ENCODE measurements at regions not wholly inside any gene's neighbourhood (a gene's known extent, or its start where the extent isn't known, plus 50 kb on each side); places are given as distances from the start of the nearest gene placed in this dataset.
A peak's percentile ranks its signal among the peaks of the same experiment; 100 is the strongest.

DNA sequence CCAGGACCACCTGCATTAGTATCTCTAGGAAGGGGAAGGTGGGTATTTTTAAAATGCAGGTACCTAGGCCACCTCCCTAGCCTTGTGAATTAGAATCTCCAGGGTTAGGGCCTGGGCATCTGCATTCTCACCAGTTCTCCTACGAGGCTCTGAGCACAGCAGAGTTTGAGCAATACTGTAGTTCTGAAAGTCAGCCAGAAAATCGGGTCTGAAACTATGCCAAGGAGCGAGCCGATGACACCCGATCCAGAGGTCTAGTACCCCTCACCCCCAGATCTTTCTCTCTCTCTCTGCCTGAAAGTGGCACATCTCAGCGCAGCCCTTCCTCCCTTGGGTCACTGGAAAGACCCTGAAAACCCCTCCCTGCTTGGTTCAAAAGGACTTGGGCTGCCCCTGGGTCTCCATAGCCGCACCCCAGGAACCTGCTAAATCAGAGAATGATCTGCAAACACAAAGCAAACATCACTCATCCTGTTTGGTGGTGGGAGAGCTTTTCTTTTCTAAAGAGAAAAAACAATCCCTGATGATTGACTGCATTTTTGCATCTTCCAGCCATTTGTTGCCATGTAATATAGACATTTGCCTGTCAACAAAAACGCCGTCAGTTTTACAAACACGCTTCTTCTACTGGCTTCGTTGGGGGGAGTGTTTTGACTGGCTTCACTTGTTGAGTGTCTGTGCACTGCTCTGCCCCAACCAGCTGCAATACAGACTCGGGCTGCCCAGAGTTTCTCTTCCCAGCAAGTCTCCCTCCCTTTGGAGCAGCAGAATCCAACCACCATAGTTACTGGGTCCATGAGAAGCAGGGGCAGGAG, 229.9 kb downstream of the MN1 start:
- no peak for ATAC-seq (ENCODE audit: low read depth in 2 of 2)
- H3K4me3 Mint-ChIP-seq = no peak overlapping the region

GRCh38 chr22:27572278-27572666, 229.3 kb downstream of the MN1 start:
- H3K27ac Mint-ChIP-seq = no peak overlapping the region
- no peak overlapping the region for H3K4me3 Mint-ChIP-seq
- DNase-seq (no peak), ATAC-seq (ENCODE audit: low read depth in 2 of 2) (no peak)
- H3K27me3 Mint-ChIP-seq = peaks cover 21 to 34% (median 28%) of the 10 kb centered on the region in 3 donors
- no peaks in the 10 kb centered on the region for H3K4me1 Mint-ChIP-seq
- peaks cover 0 to 12% (median 2%) of the 10 kb centered on the region in 7 donors for H3K9me3 Mint-ChIP-seq
- peaks cover 0 to 4% of the 10 kb centered on the region in 2 donors for H3K36me3 Mint-ChIP-seq

More for the DNA sequence above, 229.9 kb downstream of the MN1 start:
- Mint-ChIP-seq H3K9me3 (peaks cover 0 to 12% (median 2%) of the 10 kb centered on the region in 7 donors), H3K4me1 (no peaks in the 10 kb centered on the region), H3K36me3 (peaks cover 0 to 4% of the 10 kb centered on the region in 2 donors), H3K27ac (no peak overlapping the region), H3K27me3 (peaks cover 21 to 34% (median 28%) of the 10 kb centered on the region in 3 donors)
- DNase-seq = no peak

DNA sequence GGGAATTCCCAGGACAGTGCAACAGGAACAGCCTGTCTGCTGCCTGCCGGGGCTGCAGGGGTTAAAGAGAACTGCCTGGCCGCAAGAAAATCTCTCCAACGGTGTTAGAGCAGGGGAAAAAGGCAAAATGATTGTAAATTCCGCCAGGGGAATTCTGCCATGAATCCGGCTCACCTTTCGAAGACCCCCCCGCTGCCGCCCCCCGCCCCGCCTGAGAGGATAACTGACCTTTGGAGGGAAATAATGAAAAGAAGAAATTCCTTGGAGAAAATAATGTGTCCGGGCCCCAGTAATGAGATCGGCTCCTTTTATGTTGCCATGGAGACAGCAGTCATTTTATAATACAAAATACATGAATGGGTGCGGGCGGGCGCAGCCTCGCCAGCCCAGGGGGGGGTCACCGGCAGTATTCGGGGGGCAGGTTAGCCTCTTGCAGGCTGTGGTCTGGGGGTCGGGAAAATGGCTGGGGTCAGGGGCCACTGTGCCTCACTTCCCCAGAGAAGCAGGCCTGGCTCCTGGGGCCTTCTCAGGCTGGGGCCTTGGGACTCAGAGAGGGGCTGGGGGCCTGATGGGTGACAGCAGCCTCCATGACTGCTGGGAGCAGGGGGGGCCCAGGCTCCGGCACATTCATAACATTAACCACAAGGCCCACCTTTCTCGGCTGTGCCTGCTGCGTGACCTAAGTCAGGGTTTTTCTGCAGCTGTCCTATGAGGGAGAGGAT, 228.1 kb downstream of the MN1 start:
- DNase-seq (no peak), ATAC-seq (ENCODE audit: low read depth in 2 of 2) (no peak)
- H3K27me3 Mint-ChIP-seq = peaks cover 21 to 34% (median 27%) of the 10 kb centered on the region in 3 donors
- H3K36me3 Mint-ChIP-seq = peaks cover 0 to 4% of the 10 kb centered on the region in 2 donors
- H3K4me3 Mint-ChIP-seq = no peak overlapping the region
- H3K27ac Mint-ChIP-seq = no peak overlapping the region
- peaks cover 0 to 12% (median 2%) of the 10 kb centered on the region in 7 donors for H3K9me3 Mint-ChIP-seq
- H3K4me1 Mint-ChIP-seq = no peaks in the 10 kb centered on the region

DNA sequence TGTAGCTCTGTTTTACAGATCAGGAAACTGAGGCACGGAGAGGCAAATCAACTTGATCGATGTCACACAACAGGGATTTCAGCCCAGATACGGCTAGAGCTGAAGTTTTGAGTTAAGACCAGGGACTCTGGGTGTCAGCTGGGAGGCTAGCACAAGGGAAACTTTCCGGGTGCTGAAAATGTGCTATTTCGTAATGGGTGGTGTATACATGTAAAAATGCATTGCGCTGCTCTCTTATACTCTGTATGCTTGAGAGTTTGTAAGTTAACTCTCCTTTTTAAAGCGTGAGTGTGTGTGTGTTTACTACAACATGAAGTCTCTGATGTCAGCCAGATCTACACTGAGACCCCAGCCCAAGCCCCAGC, 227.6 kb downstream of the MN1 start:
- no peaks in the 10 kb centered on the region for H3K4me1 Mint-ChIP-seq
- no peak for DNase-seq
- no peak overlapping the region for H3K27ac Mint-ChIP-seq
- peaks cover 0 to 12% (median 2%) of the 10 kb centered on the region in 7 donors for H3K9me3 Mint-ChIP-seq
- H3K4me3 Mint-ChIP-seq = no peak overlapping the region
- peaks cover 21 to 34% (median 24%) of the 10 kb centered on the region in 3 donors for H3K27me3 Mint-ChIP-seq
- no peak for ATAC-seq (ENCODE audit: low read depth in 2 of 2)
- peaks cover 0 to 4% of the 10 kb centered on the region in 2 donors for H3K36me3 Mint-ChIP-seq

DNA sequence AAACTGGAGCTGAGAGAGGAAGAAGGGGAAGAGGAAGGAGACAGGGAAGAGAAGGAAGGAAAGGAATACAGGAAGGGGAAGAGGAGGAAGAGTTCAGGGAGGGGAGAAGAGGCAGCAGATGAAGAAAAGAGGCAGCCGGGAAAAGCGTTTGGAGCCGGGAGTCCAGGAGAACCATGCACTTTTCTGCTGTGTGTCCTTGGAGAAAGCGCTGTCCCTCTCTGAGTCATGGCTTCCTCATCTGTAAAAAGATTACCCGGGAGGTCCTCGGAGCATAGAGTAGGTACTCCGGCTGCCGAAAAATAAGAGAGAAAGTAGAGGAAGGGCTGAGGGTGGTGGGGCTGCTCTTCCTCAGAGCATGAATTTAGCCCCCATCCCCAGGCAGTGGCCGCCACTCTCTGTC, 226.9 kb downstream of the MN1 start:
- Mint-ChIP-seq H3K27me3 (peaks cover 21 to 34% (median 28%) of the 10 kb centered on the region in 3 donors), H3K4me1 (no peaks in the 10 kb centered on the region), H3K27ac (no peak overlapping the region), H3K36me3 (peaks cover 0 to 4% of the 10 kb centered on the region in 2 donors), H3K9me3 (peaks cover 0 to 12% (median 2%) of the 10 kb centered on the region in 7 donors), H3K4me3 (no peak overlapping the region)
- ATAC-seq (ENCODE audit: low read depth in 2 of 2) = no peak
- no peak for DNase-seq

GRCh38 chr22:27575348-27575747, 226.2 kb downstream of the MN1 start:
- Mint-ChIP-seq H3K27ac (no peak overlapping the region), H3K4me1 (no peaks in the 10 kb centered on the region), H3K27me3 (peaks cover 21 to 33% (median 28%) of the 10 kb centered on the region in 3 donors), H3K9me3 (peaks cover 0 to 12% (median 2%) of the 10 kb centered on the region in 7 donors), H3K36me3 (peaks cover 0 to 4% of the 10 kb centered on the region in 2 donors), H3K4me3 (no peak overlapping the region)
- no peak for DNase-seq
- ATAC-seq (ENCODE audit: low read depth in 2 of 2) = no peak

GRCh38 chr22:27576413-27576812, 225.1 kb downstream of the MN1 start:
- H3K4me1 Mint-ChIP-seq = no peaks in the 10 kb centered on the region
- H3K27me3 Mint-ChIP-seq = peaks cover 14 to 27% (median 23%) of the 10 kb centered on the region in 3 donors
- H3K36me3 Mint-ChIP-seq = peaks cover 0 to 4% of the 10 kb centered on the region in 2 donors
- DNase-seq = no peak
- no peak overlapping the region for H3K4me3 Mint-ChIP-seq
- no peak overlapping the region for H3K27ac Mint-ChIP-seq
- peaks cover 0 to 10% (median 2%) of the 10 kb centered on the region in 7 donors for H3K9me3 Mint-ChIP-seq
- no peak for ATAC-seq (ENCODE audit: low read depth in 2 of 2)

DNA sequence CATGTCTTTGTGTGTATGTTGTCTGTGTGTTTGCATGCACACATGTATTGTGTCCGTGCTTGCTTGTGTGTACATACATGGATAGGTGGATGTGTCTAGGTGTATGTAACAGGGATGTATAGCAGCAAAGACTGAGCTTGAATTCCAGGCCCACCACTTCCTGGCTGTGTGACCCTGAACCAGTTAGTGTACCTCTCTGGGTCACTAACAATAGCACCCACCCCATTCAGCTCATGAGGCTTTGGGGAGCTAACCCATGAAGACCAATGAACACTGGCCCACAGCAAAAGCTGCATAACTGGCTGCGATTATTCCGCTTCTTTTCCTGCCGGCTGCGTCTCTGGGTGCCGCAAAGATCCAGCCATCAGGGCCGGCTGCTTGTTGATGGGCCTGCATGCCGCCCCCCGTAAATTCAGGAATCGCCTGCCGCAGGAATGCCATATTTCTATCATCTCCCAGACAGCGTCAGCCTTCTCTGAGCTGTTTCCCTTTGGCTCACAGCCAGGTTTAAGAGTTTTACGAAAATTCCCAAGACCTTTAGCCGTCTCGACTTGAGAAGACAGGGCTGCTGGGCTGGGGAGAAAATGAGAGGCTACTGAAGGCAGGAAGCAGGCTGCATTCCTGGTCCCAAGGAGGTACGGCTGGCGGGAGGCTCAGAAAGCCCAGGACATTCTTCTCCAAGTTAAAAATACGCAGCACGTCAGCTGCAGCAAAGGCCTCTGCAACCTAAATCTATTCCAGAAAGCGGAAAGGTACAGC, 224.6 kb downstream of the MN1 start:
- Mint-ChIP-seq H3K9me3 (peaks cover 0 to 5% (median 1%) of the 10 kb centered on the region in 7 donors), H3K27ac (peak overlapping the region in 1 of 6 donors; percentile 44), H3K4me3 (no peak overlapping the region), H3K4me1 (no peaks in the 10 kb centered on the region), H3K27me3 (peaks cover 17 to 24% (median 17%) of the 10 kb centered on the region in 3 donors), H3K36me3 (peaks cover 0 to 4% of the 10 kb centered on the region in 2 donors)
- DNase-seq = no peak
- no peak for ATAC-seq (ENCODE audit: low read depth in 2 of 2)

DNA sequence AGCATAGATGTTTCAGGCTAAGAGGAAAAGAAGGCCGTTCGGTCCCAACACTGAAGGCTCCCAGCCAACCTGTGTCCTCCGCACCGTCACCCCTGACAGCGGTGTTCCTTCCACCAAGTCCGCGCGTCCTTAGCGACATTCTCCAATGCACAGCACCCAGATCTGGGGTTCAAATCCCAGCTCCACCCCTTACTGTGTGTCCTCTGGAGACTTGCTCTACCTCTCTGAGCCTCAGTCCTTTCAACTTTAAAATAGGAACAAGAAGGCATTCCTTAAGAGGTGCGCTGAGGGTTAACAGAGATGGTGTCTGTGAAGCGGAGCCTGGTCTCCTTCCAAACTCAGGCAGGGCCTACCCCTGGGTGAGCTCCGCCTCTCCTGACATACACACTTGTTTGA, 224.0 kb downstream of the MN1 start:
- Mint-ChIP-seq H3K36me3 (no peaks in the 10 kb centered on the region), H3K27me3 (peaks cover 11 to 19% (median 13%) of the 10 kb centered on the region in 3 donors), H3K4me1 (no peaks in the 10 kb centered on the region), H3K27ac (no peak overlapping the region), H3K4me3 (no peak overlapping the region), H3K9me3 (no peaks in the 10 kb centered on the region)
- ATAC-seq (ENCODE audit: low read depth in 2 of 2) (no peak), DNase-seq (no peak)

DNA sequence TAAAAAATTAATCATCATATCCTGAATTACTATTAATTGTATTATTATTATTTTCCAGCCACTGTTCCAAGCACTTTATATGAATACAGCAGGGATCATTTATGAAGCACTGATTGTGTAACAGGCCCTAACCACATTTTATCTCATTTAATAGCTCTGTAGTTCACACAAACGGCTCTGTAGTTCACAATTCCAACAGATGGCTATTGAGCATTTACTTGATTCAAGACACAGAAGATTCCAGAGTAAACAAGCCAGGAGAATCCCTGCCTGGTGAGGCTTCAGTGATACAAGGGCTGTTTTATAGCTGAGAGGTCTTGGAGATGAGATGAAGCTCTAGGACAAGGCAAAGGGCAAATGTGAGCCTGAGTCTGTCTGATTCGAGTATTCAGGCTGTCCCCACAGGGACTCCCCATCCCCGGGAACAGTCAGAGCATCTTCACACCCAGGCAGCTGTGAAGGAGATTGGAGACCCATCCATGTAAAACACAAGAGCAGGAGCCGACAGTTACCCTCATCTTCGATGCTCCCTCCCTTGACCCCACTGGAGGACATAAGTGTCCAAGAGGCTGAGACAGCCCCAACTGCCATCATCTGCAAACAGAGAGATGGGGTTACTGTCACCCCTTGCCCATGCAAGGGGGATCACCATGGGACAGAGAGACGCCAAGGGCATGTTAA, 222.5 kb downstream of the MN1 start:
- Mint-ChIP-seq H3K27me3 (peaks cover 8 to 19% (median 9%) of the 10 kb centered on the region in 3 donors), H3K36me3 (no peaks in the 10 kb centered on the region), H3K4me3 (no peak overlapping the region), H3K9me3 (no peaks in the 10 kb centered on the region), H3K4me1 (no peaks in the 10 kb centered on the region), H3K27ac (no peak overlapping the region)
- DNase-seq (no peak), ATAC-seq (ENCODE audit: low read depth in 2 of 2) (no peak)

- H3K4me3 Mint-ChIP-seq = no peak overlapping the region
- H3K27me3 Mint-ChIP-seq = peaks cover 0 to 12% (median 4%) of the 10 kb centered on the region in 3 donors
- no peaks in the 10 kb centered on the region for H3K9me3 Mint-ChIP-seq
- ATAC-seq (ENCODE audit: low read depth in 2 of 2) (no peak), DNase-seq (no peak)
- H3K27ac Mint-ChIP-seq = no peak overlapping the region
- no peaks in the 10 kb centered on the region for H3K4me1 Mint-ChIP-seq
- no peaks in the 10 kb centered on the region for H3K36me3 Mint-ChIP-seq
Measured at GRCh38 chr22:27580311-27580897, 221.2 kb downstream of the MN1 start.

GRCh38 chr22:27581236-27581635, 220.3 kb downstream of the MN1 start:
- no peak for DNase-seq
- Mint-ChIP-seq H3K9me3 (no peaks in the 10 kb centered on the region), H3K4me1 (no peaks in the 10 kb centered on the region), H3K4me3 (peak overlapping the region in 1 of 8 donors; percentile 65), H3K27me3 (peaks cover 0 to 12% (median 4%) of the 10 kb centered on the region in 3 donors), H3K27ac (no peak overlapping the region), H3K36me3 (no peaks in the 10 kb centered on the region)
- ATAC-seq (ENCODE audit: low read depth in 2 of 2) = no peak
